ENCODE measurements at regions not wholly inside any gene's neighbourhood (a gene's known extent, or its start where the extent isn't known, plus 50 kb on each side); places are given as distances from the start of the nearest gene placed in this dataset.

DNA sequence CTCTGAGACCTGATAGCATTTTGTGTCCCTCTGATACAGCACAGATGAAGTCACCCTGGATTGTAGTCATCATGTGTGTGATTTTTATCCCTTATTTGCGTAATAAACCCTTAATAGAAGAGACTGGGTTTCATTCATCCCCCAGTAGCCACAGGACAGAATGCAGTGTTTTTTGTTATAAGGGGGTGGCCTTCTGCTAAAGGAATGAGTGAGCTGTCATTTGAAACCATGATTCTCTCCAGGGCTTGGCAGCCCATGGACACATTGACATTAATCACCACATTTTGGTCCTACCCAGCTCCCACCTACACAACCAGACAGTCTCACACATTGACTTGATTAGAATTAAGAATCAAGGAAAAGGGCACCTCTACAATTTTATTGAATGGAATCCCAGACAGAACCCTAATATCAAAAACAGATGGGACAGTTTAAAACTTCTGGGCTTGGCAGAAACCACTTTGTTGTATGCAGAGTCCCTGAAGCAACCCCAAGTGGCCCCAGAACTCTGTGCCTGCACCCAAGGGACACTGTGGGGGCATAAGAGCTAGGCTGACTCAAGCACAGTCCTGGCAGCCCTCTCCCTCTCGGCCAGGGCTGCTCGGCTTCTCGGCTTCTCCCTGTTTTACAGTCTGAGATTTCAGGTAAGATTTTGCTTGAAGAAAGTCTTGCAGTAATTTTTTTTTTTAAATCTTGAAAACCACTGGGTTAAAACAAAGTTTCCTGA is 254.0 kb upstream of the SLC14A2 start:
- TF ChIP-seq EP300 (IDR thresholded peaks at IDR 0.05; ENCODE audit: borderline replicate concordance) (no peak), TCF12 (IDR thresholded peaks at IDR 0.05; ENCODE audit: low read depth) (no peak), FOXM1 (IDR thresholded peaks at IDR 0.05; ENCODE audit: borderline replicate concordance, low read depth) (no peak), USF1 (IDR thresholded peaks at IDR 0.05) (no peak), YY1 (IDR thresholded peaks at IDR 0.05; ENCODE audit: low read depth) (no peak), RAD21 (IDR thresholded peaks at IDR 0.05; ENCODE audit: low read depth) (no peak), CREB1 (IDR thresholded peaks at IDR 0.05; ENCODE audit: low read depth) (no peak), TEAD4 (IDR thresholded peaks at IDR 0.05) (no peak), EGR1 (IDR thresholded peaks at IDR 0.05) (no peak)

- TF ChIP-seq USF1 (IDR thresholded peaks at IDR 0.05), result no peak
- TF ChIP-seq ZBTB7A (IDR thresholded peaks at IDR 0.05; ENCODE audit: low read depth), result no peak
- TF ChIP-seq RAD21 (IDR thresholded peaks at IDR 0.05; ENCODE audit: low read depth), result no peak
- TF ChIP-seq NFIC (IDR thresholded peaks at IDR 0.05), result no peak
- TF ChIP-seq CREB1 (IDR thresholded peaks at IDR 0.05; ENCODE audit: low read depth), result no peak
- TF ChIP-seq EGR1 (IDR thresholded peaks at IDR 0.05), result no peak
- no peak for TF ChIP-seq TEAD4 (IDR thresholded peaks at IDR 0.05)
- TF ChIP-seq CEBPB (IDR thresholded peaks at IDR 0.05), result no peak
- TF ChIP-seq YY1 (IDR thresholded peaks at IDR 0.05; ENCODE audit: low read depth), result no peak
- no peak for TF ChIP-seq TCF12 (IDR thresholded peaks at IDR 0.05; ENCODE audit: low read depth)
- TF ChIP-seq TAF1 (IDR thresholded peaks at IDR 0.05; ENCODE audit: low read depth), result no peak
- no peak for TF ChIP-seq EP300 (IDR thresholded peaks at IDR 0.05; ENCODE audit: borderline replicate concordance)
- no peak for TF ChIP-seq FOXM1 (IDR thresholded peaks at IDR 0.05; ENCODE audit: borderline replicate concordance, low read depth)
- no peak for TF ChIP-seq MAX (IDR thresholded peaks at IDR 0.05)
- TF ChIP-seq, protein P1, sequence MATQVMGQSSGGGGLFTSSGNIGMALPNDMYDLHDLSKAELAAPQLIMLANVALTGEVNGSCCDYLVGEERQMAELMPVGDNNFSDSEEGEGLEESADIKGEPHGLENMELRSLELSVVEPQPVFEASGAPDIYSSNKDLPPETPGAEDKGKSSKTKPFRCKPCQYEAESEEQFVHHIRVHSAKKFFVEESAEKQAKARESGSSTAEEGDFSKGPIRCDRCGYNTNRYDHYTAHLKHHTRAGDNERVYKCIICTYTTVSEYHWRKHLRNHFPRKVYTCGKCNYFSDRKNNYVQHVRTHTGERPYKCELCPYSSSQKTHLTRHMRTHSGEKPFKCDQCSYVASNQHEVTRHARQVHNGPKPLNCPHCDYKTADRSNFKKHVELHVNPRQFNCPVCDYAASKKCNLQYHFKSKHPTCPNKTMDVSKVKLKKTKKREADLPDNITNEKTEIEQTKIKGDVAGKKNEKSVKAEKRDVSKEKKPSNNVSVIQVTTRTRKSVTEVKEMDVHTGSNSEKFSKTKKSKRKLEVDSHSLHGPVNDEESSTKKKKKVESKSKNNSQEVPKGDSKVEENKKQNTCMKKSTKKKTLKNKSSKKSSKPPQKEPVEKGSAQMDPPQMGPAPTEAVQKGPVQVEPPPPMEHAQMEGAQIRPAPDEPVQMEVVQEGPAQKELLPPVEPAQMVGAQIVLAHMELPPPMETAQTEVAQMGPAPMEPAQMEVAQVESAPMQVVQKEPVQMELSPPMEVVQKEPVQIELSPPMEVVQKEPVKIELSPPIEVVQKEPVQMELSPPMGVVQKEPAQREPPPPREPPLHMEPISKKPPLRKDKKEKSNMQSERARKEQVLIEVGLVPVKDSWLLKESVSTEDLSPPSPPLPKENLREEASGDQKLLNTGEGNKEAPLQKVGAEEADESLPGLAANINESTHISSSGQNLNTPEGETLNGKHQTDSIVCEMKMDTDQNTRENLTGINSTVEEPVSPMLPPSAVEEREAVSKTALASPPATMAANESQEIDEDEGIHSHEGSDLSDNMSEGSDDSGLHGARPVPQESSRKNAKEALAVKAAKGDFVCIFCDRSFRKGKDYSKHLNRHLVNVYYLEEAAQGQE (IDR thresholded peaks at IDR 0.05; ENCODE audit: low read depth), result no peak
Observed at GRCh38 chr18:45363196-45363595, 252.1 kb upstream of the SLC14A2 start.

DNA sequence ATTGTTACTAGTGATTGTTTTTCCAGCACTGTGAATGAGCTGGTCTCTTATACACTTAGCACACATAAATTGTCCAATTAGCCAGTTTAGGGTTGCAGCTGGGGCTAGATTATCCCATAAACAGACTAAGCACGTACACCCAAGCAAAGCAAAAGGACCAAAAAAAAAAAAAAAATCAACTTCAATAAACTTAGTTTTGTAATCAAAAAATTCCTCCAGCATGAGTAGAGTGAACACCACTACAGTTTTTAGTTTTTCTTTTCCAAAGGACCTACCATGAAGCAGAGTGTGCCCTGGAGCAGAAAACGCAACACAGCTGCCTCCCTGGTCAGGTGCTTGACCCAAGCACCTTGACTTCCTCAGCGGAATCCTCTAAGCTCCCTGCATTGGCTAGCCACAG is 249.4 kb upstream of the SLC14A2 start:
- TF ChIP-seq FOXM1 (IDR thresholded peaks at IDR 0.05; ENCODE audit: borderline replicate concordance, low read depth), result no peak
- no peak for TF ChIP-seq ZBTB7A (IDR thresholded peaks at IDR 0.05; ENCODE audit: low read depth)
- TF ChIP-seq CREB1 (IDR thresholded peaks at IDR 0.05; ENCODE audit: low read depth), result no peak
- no peak for TF ChIP-seq TEAD4 (IDR thresholded peaks at IDR 0.05)
- TF ChIP-seq TCF12 (IDR thresholded peaks at IDR 0.05; ENCODE audit: low read depth), result no peak
- no peak for TF ChIP-seq EGR1 (IDR thresholded peaks at IDR 0.05)

DNA sequence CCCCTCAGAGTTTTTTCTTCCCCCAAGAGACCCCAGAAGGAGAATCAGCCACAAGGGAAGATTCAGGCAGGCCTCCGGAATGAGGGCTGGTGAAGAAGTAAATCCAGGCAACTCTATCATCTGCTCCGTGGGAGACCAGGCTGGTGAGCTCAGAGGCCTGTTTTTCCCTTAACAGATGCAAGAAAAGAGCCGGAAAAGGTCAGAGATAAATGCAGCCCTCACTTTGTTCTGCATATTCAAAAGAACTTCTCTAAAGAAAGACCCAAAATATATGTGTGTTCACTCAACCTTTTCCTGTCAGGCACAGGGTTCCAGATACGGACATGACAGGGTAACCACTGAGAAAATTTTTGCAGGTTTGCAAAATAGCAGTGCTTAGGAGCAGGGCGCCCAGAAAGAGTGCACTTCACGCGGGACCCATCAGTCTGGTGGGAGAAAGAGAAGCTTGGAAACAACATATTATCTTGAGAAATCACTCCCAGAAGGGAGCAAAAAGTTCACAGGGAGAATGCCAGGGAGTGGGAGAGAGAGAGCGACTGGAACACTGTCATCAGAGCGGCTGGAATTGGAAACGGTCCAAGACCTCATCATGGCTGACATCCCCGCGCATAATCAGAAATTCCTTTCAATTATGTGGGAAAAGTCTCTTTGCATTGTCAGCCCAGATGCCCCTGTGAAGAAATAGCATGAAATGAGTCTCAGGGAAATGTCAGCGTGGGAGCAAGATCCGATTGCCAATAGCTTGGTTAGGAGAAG is 244.8 kb upstream of the SLC14A2 start:
- TF ChIP-seq TAF1 (IDR thresholded peaks at IDR 0.05; ENCODE audit: low read depth) (no peak), CEBPB (IDR thresholded peaks at IDR 0.05) (no peak), FOXM1 (IDR thresholded peaks at IDR 0.05; ENCODE audit: borderline replicate concordance, low read depth) (no peak), NFIC (IDR thresholded peaks at IDR 0.05) (no peak)

- no peak for TF ChIP-seq NFIC (IDR thresholded peaks at IDR 0.05)
- no peak for TF ChIP-seq ZBTB7A (IDR thresholded peaks at IDR 0.05; ENCODE audit: low read depth)
- TF ChIP-seq, protein P1 (IDR thresholded peaks at IDR 0.05; ENCODE audit: low read depth), result no peak
- no peak for TF ChIP-seq CEBPB (IDR thresholded peaks at IDR 0.05)
- no peak for TF ChIP-seq RAD21 (IDR thresholded peaks at IDR 0.05; ENCODE audit: low read depth)
- TF ChIP-seq USF1 (IDR thresholded peaks at IDR 0.05), result no peak
- no peak for TF ChIP-seq MAX (IDR thresholded peaks at IDR 0.05)
- no peak for TF ChIP-seq TAF1 (IDR thresholded peaks at IDR 0.05; ENCODE audit: low read depth)
- TF ChIP-seq CREB1 (IDR thresholded peaks at IDR 0.05; ENCODE audit: low read depth), result no peak
- TF ChIP-seq TCF12 (IDR thresholded peaks at IDR 0.05; ENCODE audit: low read depth), result no peak
- TF ChIP-seq FOXM1 (IDR thresholded peaks at IDR 0.05; ENCODE audit: borderline replicate concordance, low read depth), result no peak
- no peak for TF ChIP-seq TEAD4 (IDR thresholded peaks at IDR 0.05)
- TF ChIP-seq EP300 (IDR thresholded peaks at IDR 0.05; ENCODE audit: borderline replicate concordance), result no peak
- no peak for TF ChIP-seq EGR1 (IDR thresholded peaks at IDR 0.05)
- no peak for TF ChIP-seq YY1 (IDR thresholded peaks at IDR 0.05; ENCODE audit: low read depth)
Observed at GRCh38 chr18:45373286-45373880, 241.9 kb upstream of the SLC14A2 start.
